GM23338 (cell line): ENCODE measurements at regions not wholly inside any gene's neighbourhood (a gene's known extent, or its start where the extent isn't known, plus 50 kb on each side); places are given as distances from the start of the nearest gene placed in this dataset.

Experiments used
- ATAC-seq: fragments of 200-7000 bp; cut with Tn5 transposase; 3 replicates; pipeline ENCODE4 v1.9.1; 2020
- DNase-seq: peaks from one replicate; pipeline ENCODE4 v3.0.0-alpha.2; 2015; ENCODE audit warnings: low spot score
- H2AFZ ChIP-seq: fragments of 200-600 bp; sonication (generic); 2 replicates; pipeline ENCODE4 v1.8.0; 2016; ENCODE audit warnings: antibody characterized with exemption, mild to moderate bottlenecking, moderate library complexity
- H3F3A ChIP-seq: fragments of 200-600 bp; sonication (generic); replicated peaks from 2 replicates; pipeline ENCODE4 v1.8.0; 2017; ENCODE audit warnings: antibody characterized with exemption, mixed run types, low read depth
- H3K27ac ChIP-seq: fragments of 200-600 bp; sonication (generic); 2 replicates; pipeline ENCODE4 v1.6.1; 2016; ENCODE audit warnings: low read depth
- H3K27me3 ChIP-seq: fragments of 200-600 bp; sonication (generic); 2 replicates; pipeline ENCODE4 v1.8.0; 2016; ENCODE audit warnings: mild to moderate bottlenecking, mixed run types, moderate library complexity; ENCODE audit not compliant: insufficient read depth
- H3K36me3 ChIP-seq: fragments of 200-600 bp; sonication (generic); 2 replicates; pipeline ENCODE4 v1.8.0; 2016; ENCODE audit warnings: mild to moderate bottlenecking; ENCODE audit not compliant: insufficient read depth
- H3K4me1 ChIP-seq: fragments of 200-600 bp; sonication (generic); 2 replicates; pipeline ENCODE4 v1.8.0; 2016; ENCODE audit warnings: mild to moderate bottlenecking, moderate library complexity; ENCODE audit not compliant: insufficient read depth
- H3K4me2 ChIP-seq: fragments of 200-600 bp; sonication (generic); 2 replicates; pipeline ENCODE4 v1.7.1; 2017; ENCODE audit warnings: mixed run types
- H3K4me3 ChIP-seq: fragments of 200-600 bp; sonication (generic); 2 replicates; pipeline ENCODE4 v1.6.1; 2016; ENCODE audit warnings: mixed run types
- H3K79me2 ChIP-seq: fragments of 200-600 bp; sonication (generic); replicated peaks from 2 replicates; pipeline ENCODE4 v1.8.0; 2017; ENCODE audit warnings: mild to moderate bottlenecking; ENCODE audit not compliant: insufficient read depth
- H3K9me2 ChIP-seq: fragments of 200-600 bp; sonication (generic); 2 replicates; pipeline ENCODE4 v1.8.0; 2017; ENCODE audit not compliant: insufficient read depth
- H4K20me1 ChIP-seq: fragments of 200-600 bp; sonication (generic); replicated peaks from 2 replicates; pipeline ENCODE4 v1.8.0; 2017; ENCODE audit warnings: mild to moderate bottlenecking; ENCODE audit not compliant: insufficient read depth
- H3K27ac Mint-ChIP-seq: 2 replicates; pipeline ENCODE4 v1.8.0; 2020; ENCODE audit warnings: inconsistent platforms, mild to moderate bottlenecking, moderate library complexity, mixed read lengths
- H3K27me3 Mint-ChIP-seq: 3 replicates; pipeline ENCODE4 v1.8.0; 2022; ENCODE audit warnings: low read depth, mild to moderate bottlenecking, moderate library complexity, mixed read lengths, inconsistent platforms; ENCODE audit not compliant: insufficient read depth, poor library complexity
- H3K36me3 Mint-ChIP-seq: 3 replicates; pipeline ENCODE4 v1.8.0; 2021; ENCODE audit warnings: low read depth, mild to moderate bottlenecking, inconsistent platforms, moderate library complexity, mixed read lengths
- H3K4me1 Mint-ChIP-seq: 3 replicates; pipeline ENCODE4 v1.8.0; 2020; ENCODE audit warnings: mild to moderate bottlenecking, inconsistent platforms, mixed read lengths
- H3K4me3 Mint-ChIP-seq: 3 replicates; pipeline ENCODE4 v1.8.0; 2021; ENCODE audit warnings: moderate library complexity, mild to moderate bottlenecking, inconsistent platforms, mixed read lengths
- H3K9me3 Mint-ChIP-seq: 3 replicates; pipeline ENCODE4 v1.8.0; 2020; ENCODE audit warnings: moderate library complexity, mild to moderate bottlenecking, inconsistent platforms, mixed read lengths
- CREB1 ChIP-seq: fragments of 250-450 bp; sonication (Bioruptor Pico); IDR thresholded peaks from 2 replicates; pipeline ENCODE4 v1.5.0; 2020; ENCODE audit warnings: low read depth, mild to moderate bottlenecking, moderate library complexity
- EZH2 ChIP-seq: fragments of 200-600 bp; sonication (generic); IDR thresholded peaks from one replicate; pipeline ENCODE4 v1.8.0; 2017; ENCODE audit warnings: antibody characterized with exemption, mild to moderate bottlenecking, low read depth; ENCODE audit not compliant: unreplicated experiment
- EZH2phosphoT487 ChIP-seq: fragments of 200-600 bp; sonication (generic); IDR thresholded peaks from one replicate; pipeline ENCODE4 v1.8.1; 2018; ENCODE audit warnings: antibody characterized with exemption; ENCODE audit not compliant: unreplicated experiment
- JUNB ChIP-seq: IDR thresholded peaks from one replicate; pipeline ENCODE4 v1.6.1; 2016; ENCODE audit warnings: antibody characterized with exemption; ENCODE audit not compliant: unreplicated experiment
- NANOG ChIP-seq: IDR thresholded peaks from 2 replicates; pipeline ENCODE4 v1.6.1; 2016; ENCODE audit warnings: antibody characterized with exemption, borderline replicate concordance
- POLR2AphosphoS5 ChIP-seq: IDR thresholded peaks from 2 replicates; pipeline ENCODE4 v1.6.1; 2016; ENCODE audit warnings: antibody characterized with exemption, low read depth
- STAT1 ChIP-seq: IDR thresholded peaks from one replicate; pipeline ENCODE4 v1.6.1; 2016; ENCODE audit warnings: antibody characterized with exemption; ENCODE audit not compliant: unreplicated experiment
- ZNF114 ChIP-seq: fragments of 250-450 bp; sonication (Bioruptor Pico); IDR thresholded peaks from 2 replicates; pipeline ENCODE4 v1.5.0; 2020; ENCODE audit warnings: mild to moderate bottlenecking, moderate library complexity
- ZNF331 ChIP-seq: fragments of 250-450 bp; sonication (Bioruptor Pico); IDR thresholded peaks from 2 replicates; pipeline ENCODE4 v1.5.0; 2020; ENCODE audit warnings: low read depth, mild to moderate bottlenecking, moderate library complexity
- TF ChIP-seq, protein P1 (sequence below): IDR thresholded peaks from 2 replicates; pipeline ENCODE4 v1.6.1; 2016; ENCODE audit warnings: antibody characterized with exemption

- TF ChIP-seq CREB1 (no peak), EZH2 (no peak), JUNB (no peak), POLR2AphosphoS5 (no peak), NANOG (no peak), ZNF114 (CRISPR knock-in tag) (no peak), EZH2phosphoT487 (no peak)
- TF ChIP-seq, protein P1, sequence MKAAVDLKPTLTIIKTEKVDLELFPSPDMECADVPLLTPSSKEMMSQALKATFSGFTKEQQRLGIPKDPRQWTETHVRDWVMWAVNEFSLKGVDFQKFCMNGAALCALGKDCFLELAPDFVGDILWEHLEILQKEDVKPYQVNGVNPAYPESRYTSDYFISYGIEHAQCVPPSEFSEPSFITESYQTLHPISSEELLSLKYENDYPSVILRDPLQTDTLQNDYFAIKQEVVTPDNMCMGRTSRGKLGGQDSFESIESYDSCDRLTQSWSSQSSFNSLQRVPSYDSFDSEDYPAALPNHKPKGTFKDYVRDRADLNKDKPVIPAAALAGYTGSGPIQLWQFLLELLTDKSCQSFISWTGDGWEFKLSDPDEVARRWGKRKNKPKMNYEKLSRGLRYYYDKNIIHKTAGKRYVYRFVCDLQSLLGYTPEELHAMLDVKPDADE, result no peak
Measured at GRCh38 chr6:1117530-1118286, 194.2 kb upstream of the FOXQ1 start (continued).

DNA sequence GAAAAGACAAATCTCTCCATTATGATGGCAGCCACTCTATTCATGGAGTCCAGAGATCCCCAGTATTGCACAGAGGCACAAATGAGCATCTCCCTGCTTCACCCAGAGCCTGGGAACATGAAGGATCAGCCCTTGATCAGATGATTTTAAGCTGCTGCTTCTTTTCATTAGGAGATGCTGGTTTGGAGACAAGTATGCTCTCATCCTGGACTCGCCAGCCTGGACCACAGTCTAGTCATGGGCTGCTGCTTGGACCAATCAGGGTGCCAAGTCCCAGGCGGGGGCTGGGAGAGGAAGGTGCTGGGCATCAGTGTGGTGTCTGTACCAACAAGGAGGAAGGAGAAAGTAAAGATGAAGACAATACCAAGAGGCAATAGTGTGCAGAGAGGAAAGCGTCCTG, 195.7 kb upstream of the FOXQ1 start:
- no peak overlapping the region for H3K4me3 Mint-ChIP-seq
- TF ChIP-seq NANOG (no peak), EZH2phosphoT487 (no peak), STAT1 (no peak), ZNF114 (CRISPR knock-in tag) (no peak), POLR2AphosphoS5 (no peak), CREB1 (no peak), JUNB (no peak)
- TF ChIP-seq, protein P1, result no peak
- H3K36me3 Mint-ChIP-seq, result no peaks in the 10 kb centered on the region

GRCh38 chr6:1113916-1114540, 197.9 kb upstream of the FOXQ1 start:
- Histone ChIP-seq H3K79me2 (no peaks in the 10 kb centered on the region), H4K20me1 (no peaks in the 10 kb centered on the region), H3K9me2 (peaks cover 7% of the 10 kb centered on the region; the same call in 1 of the 2 replicates), H3K27me3 (peaks cover 6% of the 10 kb centered on the region; the same call in 1 of the 2 replicates), H3K4me3 (no peak overlapping the region), H2AFZ (no peak overlapping the region), H3F3A (no peaks in the 10 kb centered on the region), H3K4me2 (no peak overlapping the region), H3K27ac (no peak overlapping the region), H3K36me3 (no peaks in the 10 kb centered on the region), H3K4me1 (peaks cover 5% of the 10 kb centered on the region; the same call in 1 of the 2 replicates)
- DNase-seq (no peak), ATAC-seq (no peak)
- Mint-ChIP-seq H3K4me1 (peaks cover 4% of the 10 kb centered on the region; the same call in 2 of the 3 replicates), H3K4me3 (no peak overlapping the region), H3K36me3 (no peaks in the 10 kb centered on the region), H3K27ac (no peak overlapping the region), H3K27me3 (peaks cover 7% of the 10 kb centered on the region), H3K9me3 (no peaks in the 10 kb centered on the region; the same call in 1 of the 3 replicates)
- TF ChIP-seq, protein P1, result no peak
- no peak for TF ChIP-seq ZNF331 (CRISPR knock-in tag)
- no peak for TF ChIP-seq STAT1
- TF ChIP-seq EZH2phosphoT487, result no peak
- TF ChIP-seq ZNF114 (CRISPR knock-in tag), result no peak
- no peak for TF ChIP-seq JUNB

More for the DNA sequence above, 195.7 kb upstream of the FOXQ1 start:
- Mint-ChIP-seq H3K4me1 (peaks cover 5% of the 10 kb centered on the region; the same call in 2 of the 3 replicates), H3K9me3 (peaks cover 2% of the 10 kb centered on the region; the same call in 2 of the 3 replicates), H3K27me3 (peaks cover 4% of the 10 kb centered on the region), H3K27ac (no peak overlapping the region)
- Histone ChIP-seq H3K27ac (no peak overlapping the region), H3K4me2 (no peak overlapping the region), H3F3A (no peaks in the 10 kb centered on the region), H3K4me1 (peaks cover 5% of the 10 kb centered on the region; the same call in 1 of the 2 replicates), H3K79me2 (no peaks in the 10 kb centered on the region), H2AFZ (no peak overlapping the region), H3K4me3 (no peak overlapping the region), H3K36me3 (no peaks in the 10 kb centered on the region), H3K27me3 (no peaks in the 10 kb centered on the region), H4K20me1 (no peaks in the 10 kb centered on the region), H3K9me2 (peaks cover 15% of the 10 kb centered on the region; the same call in 1 of the 2 replicates)
- DNase-seq, result no peak
- ATAC-seq, result no peak
